SK-N-SH (cell line): ENCODE measurements at regions not wholly inside any gene's neighbourhood (a gene's known extent, or its start where the extent isn't known, plus 50 kb on each side); places are given as distances from the start of the nearest gene placed in this dataset.
"Not testable (repeated sequence)": the region's sequence is repeated elsewhere in the genome, so short reads cannot be mapped to it uniquely, and the experiment has no call there.

Experiments
- CTCF ChIA-PET: fragments of 300-600, 350-600 bp; formaldehyde crosslinking; extraction: SDS; loops from one replicate; lab custom pipeline; 2021; lab: Yijun Ruan, JAX
- POLR2A ChIA-PET: fragments of 350-600 bp; sonication (Branson Sonifier 250); formaldehyde crosslinking; extraction: SDS; loops from one replicate; lab custom pipeline; 2020; ENCODE audit warnings: antibody characterized with exemption, inconsistent platforms; lab: Yijun Ruan, JAX
- DNase-seq: peaks from one replicate; pipeline ENCODE4 v3.0.0; 2012
- H2AFZ ChIP-seq: fragments of 200-600 bp; sonication (generic); 2 replicates; pipeline ENCODE4 v1.8.1; 2016; ENCODE audit warnings: antibody characterized with exemption, mild to moderate bottlenecking, low read depth
- H3F3A ChIP-seq: fragments of 200-600 bp; sonication (generic); replicated peaks from 2 replicates; pipeline ENCODE3; 2016; ENCODE audit warnings: antibody characterized with exemption, mild to moderate bottlenecking; ENCODE audit not compliant: insufficient read depth
- H3K27ac ChIP-seq, 2 experiments: fragments of 200-500 bp in 1 of 2; fragments of 200-600 bp in 1 of 2; sonication (Bioruptor generic) in 1 of 2; sonication (generic), shearing (Covaris generic) in 1 of 2; 2 replicates each; pipeline versions ENCODE4 v1.5.1 to v1.6.1; 2014 to 2016; ENCODE audit warnings: low read depth in 2 of 2, inconsistent platforms in 1 of 2, low read length in 1 of 2, mild to moderate bottlenecking in 1 of 2, mixed read lengths in 1 of 2
- H3K27me3 ChIP-seq: fragments of 200-600 bp; sonication (generic), shearing (Covaris generic); 2 replicates; pipeline ENCODE4 v1.6.1; 2016; ENCODE audit warnings: mixed run types; ENCODE audit not compliant: insufficient read depth
- H3K36me3 ChIP-seq, 2 experiments: fragments of 200-500 bp in 1 of 2; fragments of 200-600 bp in 1 of 2; sonication (Bioruptor generic) in 1 of 2; sonication (generic) in 1 of 2; replicated peaks in 1 of 2; 2 replicates each; pipeline versions ENCODE3 to v1.5.1; 2014 to 2016; ENCODE audit warnings: low read length in 1 of 2, mild to moderate bottlenecking in 1 of 2; ENCODE audit not compliant: insufficient read depth in 2 of 2, control insufficient read depth in 1 of 2
- H3K4me1 ChIP-seq, 2 experiments: fragments of 200-500 bp in 1 of 2; fragments of 200-600 bp in 1 of 2; sonication (Bioruptor generic) in 1 of 2; sonication (generic), shearing (Covaris generic) in 1 of 2; 2 replicates each; pipeline versions ENCODE4 v1.5.1 to v1.6.1; 2014 to 2016; ENCODE audit warnings: low read depth in 1 of 2, low read length in 1 of 2, mixed run types in 1 of 2; ENCODE audit not compliant: insufficient read depth in 2 of 2, control insufficient read depth in 1 of 2
- H3K4me2 ChIP-seq: fragments of 200-600 bp; sonication (generic), shearing (Covaris generic); 2 replicates; pipeline ENCODE4 v1.6.1; 2017; ENCODE audit warnings: mixed run types
- H3K4me3 ChIP-seq, 2 experiments: fragments of 200-500 bp in 1 of 2; fragments of 200-600 bp in 1 of 2; sonication (Bioruptor generic) in 1 of 2; sonication (generic), shearing (Covaris generic) in 1 of 2; 2 replicates each; pipeline versions ENCODE4 v1.5.1 to v1.8.1; 2014 to 2016; ENCODE audit warnings: low read depth in 2 of 2, inconsistent platforms in 1 of 2, low read length in 1 of 2, mild to moderate bottlenecking in 1 of 2, mixed read lengths in 1 of 2, moderate library complexity in 1 of 2
- H3K79me2 ChIP-seq: fragments of 200-600 bp; sonication (generic); 2 replicates; pipeline ENCODE4 v1.8.1; 2017; ENCODE audit warnings: mild to moderate bottlenecking; ENCODE audit not compliant: insufficient read depth
- H3K9ac ChIP-seq: fragments of 200-600 bp; sonication (generic); 2 replicates; pipeline ENCODE4 v1.6.1; 2017; ENCODE audit warnings: mixed run types
- H3K9me2 ChIP-seq: fragments of 200-600 bp; sonication (generic); 2 replicates; pipeline ENCODE4 v1.6.1; 2017; ENCODE audit warnings: mixed run types
- H3K9me3 ChIP-seq: fragments of 200-600 bp; sonication (generic); 2 replicates; pipeline ENCODE4 v1.6.1; 2017; ENCODE audit warnings: mixed run types, mild to moderate bottlenecking, moderate library complexity
- H4K20me1 ChIP-seq: fragments of 200-600 bp; sonication (generic); 2 replicates; pipeline ENCODE4 v1.6.1; 2017; ENCODE audit warnings: mild to moderate bottlenecking, mixed run types; ENCODE audit not compliant: insufficient read depth
- CTCF ChIP-seq: fragments of 200-600 bp; sonication (generic); IDR thresholded peaks from 2 replicates; pipeline ENCODE4 v1.6.1; 2017; ENCODE audit warnings: antibody characterized with exemption, mild to moderate bottlenecking, moderate library complexity
- ELF1 ChIP-seq: IDR thresholded peaks from 2 replicates; pipeline ENCODE4 v1.4.0; 2012
- EZH2phosphoT487 ChIP-seq: fragments of 200-600 bp; sonication (generic); IDR thresholded peaks from 2 replicates; pipeline ENCODE4 v1.6.1; 2017; ENCODE audit warnings: low read depth, mixed run types, mild to moderate bottlenecking, antibody characterized with exemption, moderate library complexity, borderline replicate concordance
- FOXM1 ChIP-seq: IDR thresholded peaks from 2 replicates; pipeline ENCODE4 v1.4.0; 2012; ENCODE audit warnings: low read depth, mild to moderate bottlenecking
- GATA2 ChIP-seq: sonication (generic); formaldehyde crosslinking; IDR thresholded peaks from 2 replicates; pipeline ENCODE4 v1.5.0; 2020; ENCODE audit warnings: mild to moderate bottlenecking, missing genetic modification reagents
- IRF3 ChIP-seq: fragments of 150-350 bp; IDR thresholded peaks from 2 replicates; pipeline ENCODE4 v1.6.1; 2016; ENCODE audit warnings: mild to moderate bottlenecking, low read depth, low read length
- JUND ChIP-seq: IDR thresholded peaks from 2 replicates; pipeline ENCODE4 v1.4.0; 2012
- MEF2A ChIP-seq: IDR thresholded peaks from 2 replicates; pipeline ENCODE4 v1.4.0; 2012; ENCODE audit warnings: low read depth, borderline replicate concordance
- POLR2AphosphoS5 ChIP-seq: IDR thresholded peaks from 2 replicates; pipeline ENCODE4 v1.6.1; 2012; ENCODE audit warnings: low read depth, low read length
- RCOR1 ChIP-seq: fragments of 150-350 bp; IDR thresholded peaks from 2 replicates; pipeline ENCODE4 v1.6.1; 2017; ENCODE audit warnings: antibody characterized with exemption, low read length
- TCF12 ChIP-seq: IDR thresholded peaks from 2 replicates; pipeline ENCODE4 v1.4.0; 2012
- ZBTB33 ChIP-seq: IDR thresholded peaks from 2 replicates; pipeline ENCODE4 v1.4.0; 2012; ENCODE audit warnings: low read depth, borderline replicate concordance
- WGBS: methylation state at CpG from one replicate; pipeline ENCODE4 v1.1.6; 2017; ENCODE audit warnings: low lambda C conversion rate; 5-methylcytosine and 5-hydroxymethylcytosine counted together

GRCh38 chr13:62375653-62376052, 960.0 kb upstream of the PCDH20 start (continued):
- TF ChIP-seq ZBTB33 = no peak
- no peak for TF ChIP-seq FOXM1

- H3K36me3 ChIP-seq = no peaks in the 10 kb centered on the region
- H3K27me3 ChIP-seq = no peaks in the 10 kb centered on the region; the same call in 1 of the 2 replicates
- H3K4me2 ChIP-seq = no peak overlapping the region
- TF ChIP-seq RCOR1 = no peak
- no peak for TF ChIP-seq ZBTB33
- TF ChIP-seq ELF1 = no peak
- no peak for TF ChIP-seq CTCF
- TF ChIP-seq TCF12 = no peak
- no peak for TF ChIP-seq GATA2 (CRISPR knock-in tag)
- no peak for TF ChIP-seq FOXM1
- no peak for TF ChIP-seq MEF2A
- TF ChIP-seq EZH2phosphoT487 = no peak
- no peak for TF ChIP-seq IRF3
- no peak for TF ChIP-seq JUND
- TF ChIP-seq POLR2AphosphoS5 = no peak
- no peak overlapping the region for H3K4me3 ChIP-seq
- no peaks in the 10 kb centered on the region for H3K9me2 ChIP-seq
- no peaks in the 10 kb centered on the region for H3K9me3 ChIP-seq
- H3K4me1 ChIP-seq = no peaks in the 10 kb centered on the region; a peak in 1 of 4 replicates
- H3K27ac ChIP-seq = no peak overlapping the region
- H3F3A ChIP-seq = no peaks in the 10 kb centered on the region
- no peak for DNase-seq
- POLR2A ChIA-PET = no interaction called here
- 54% methylated on average over 2 of the region's 2 CpGs for WGBS
- H3K79me2 ChIP-seq = no peaks in the 10 kb centered on the region
- no peak overlapping the region for H3K9ac ChIP-seq
- H4K20me1 ChIP-seq = no peaks in the 10 kb centered on the region
- no peak overlapping the region for H2AFZ ChIP-seq
- CTCF ChIA-PET = no interaction called here
These were observed 956.1 kb upstream of the PCDH20 start for GRCh38 chr13:62371737-62372136.

- H3K4me2 ChIP-seq, H3K79me2 ChIP-seq, H3K9me2 ChIP-seq, H3F3A ChIP-seq, H3K4me3 ChIP-seq, H2AFZ ChIP-seq, H3K27ac ChIP-seq, H3K27me3 ChIP-seq, H3K9me3 ChIP-seq, H3K36me3 ChIP-seq, H3K9ac ChIP-seq, DNase-seq, H3K4me1 ChIP-seq, H4K20me1 ChIP-seq, POLR2A ChIA-PET, CTCF ChIA-PET: not testable (repeated sequence)
- 48% methylated on average over 3 of the region's 3 CpGs for WGBS
These were observed 952.3 kb upstream of the PCDH20 start for GRCh38 chr13:62367971-62368370.
